ENCODE measurements at regions not wholly inside any gene's neighbourhood (a gene's known extent, or its start where the extent isn't known, plus 50 kb on each side); places are given as distances from the start of the nearest gene placed in this dataset.

DNA sequence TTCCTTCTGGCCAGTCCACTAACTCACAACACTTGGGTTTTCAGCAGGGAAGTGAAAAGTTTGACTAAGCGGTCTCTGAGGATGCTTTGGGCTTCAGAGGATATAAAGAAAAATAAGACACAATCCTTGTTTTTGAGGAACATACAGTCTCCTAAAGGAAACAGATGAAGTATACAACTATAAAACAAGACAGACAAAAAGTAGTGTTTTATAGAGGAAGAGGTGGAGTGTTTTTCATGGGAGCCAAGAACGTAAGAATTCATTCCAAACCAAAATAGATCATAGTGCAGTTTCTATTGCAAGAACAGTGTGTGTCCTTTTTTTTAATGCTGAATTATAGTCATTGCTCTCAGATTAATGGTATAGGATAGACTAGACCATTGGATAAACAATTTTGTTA, 586.9 kb upstream of the BRINP1 start:
- no peak overlapping the region for H3K4me3 ChIP-seq (ENCODE audit: low read depth, low read length, poor library complexity, severe bottlenecking)
- H3K79me2 ChIP-seq (ENCODE audit: insufficient read depth, low read length), result no peaks in the 10 kb centered on the region
- H3K27ac ChIP-seq (ENCODE audit: low read depth, low read length, poor library complexity, severe bottlenecking), result no peak overlapping the region
- H2AFZ ChIP-seq (ENCODE audit: low read length), result no peak overlapping the region
- H3K9me2 ChIP-seq (ENCODE audit: low read depth, low read length), result no peaks in the 10 kb centered on the region
- no peaks in the 10 kb centered on the region for H3F3A ChIP-seq (ENCODE audit: insufficient read depth, low read length)
- H3K4me1 ChIP-seq (ENCODE audit: insufficient read depth, low read length, severe bottlenecking), result no peaks in the 10 kb centered on the region
- H3K36me3 ChIP-seq (ENCODE audit: insufficient read depth, low read length), result no peaks in the 10 kb centered on the region
- no peaks in the 10 kb centered on the region for H3K27me3 ChIP-seq (ENCODE audit: insufficient read depth, low read length)
- TF ChIP-seq, protein P1, sequence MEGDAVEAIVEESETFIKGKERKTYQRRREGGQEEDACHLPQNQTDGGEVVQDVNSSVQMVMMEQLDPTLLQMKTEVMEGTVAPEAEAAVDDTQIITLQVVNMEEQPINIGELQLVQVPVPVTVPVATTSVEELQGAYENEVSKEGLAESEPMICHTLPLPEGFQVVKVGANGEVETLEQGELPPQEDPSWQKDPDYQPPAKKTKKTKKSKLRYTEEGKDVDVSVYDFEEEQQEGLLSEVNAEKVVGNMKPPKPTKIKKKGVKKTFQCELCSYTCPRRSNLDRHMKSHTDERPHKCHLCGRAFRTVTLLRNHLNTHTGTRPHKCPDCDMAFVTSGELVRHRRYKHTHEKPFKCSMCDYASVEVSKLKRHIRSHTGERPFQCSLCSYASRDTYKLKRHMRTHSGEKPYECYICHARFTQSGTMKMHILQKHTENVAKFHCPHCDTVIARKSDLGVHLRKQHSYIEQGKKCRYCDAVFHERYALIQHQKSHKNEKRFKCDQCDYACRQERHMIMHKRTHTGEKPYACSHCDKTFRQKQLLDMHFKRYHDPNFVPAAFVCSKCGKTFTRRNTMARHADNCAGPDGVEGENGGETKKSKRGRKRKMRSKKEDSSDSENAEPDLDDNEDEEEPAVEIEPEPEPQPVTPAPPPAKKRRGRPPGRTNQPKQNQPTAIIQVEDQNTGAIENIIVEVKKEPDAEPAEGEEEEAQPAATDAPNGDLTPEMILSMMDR (IDR thresholded peaks at IDR 0.05; ENCODE audit: low read length), result no peak
- TF ChIP-seq EZH2 (IDR thresholded peaks at IDR 0.05; ENCODE audit: borderline replicate concordance, low read length), result no peak
- no peak overlapping the region for H3K9ac ChIP-seq (ENCODE audit: low read length)
- no peaks in the 10 kb centered on the region for H3K9me3 ChIP-seq (ENCODE audit: low read length)
- H4K20me1 ChIP-seq (ENCODE audit: insufficient read depth, low read length), result no peaks in the 10 kb centered on the region
- no peak overlapping the region for H3K4me2 ChIP-seq (ENCODE audit: low read length)

GRCh38 chr9:119955276-119955675, 586.0 kb upstream of the BRINP1 start:
- Histone ChIP-seq H4K20me1 (ENCODE audit: insufficient read depth, low read length) (no peaks in the 10 kb centered on the region), H3K27me3 (ENCODE audit: insufficient read depth, low read length) (no peaks in the 10 kb centered on the region), H3K4me2 (ENCODE audit: low read length) (no peak overlapping the region), H3K4me1 (ENCODE audit: insufficient read depth, low read length, severe bottlenecking) (no peaks in the 10 kb centered on the region), H3K36me3 (ENCODE audit: insufficient read depth, low read length) (no peaks in the 10 kb centered on the region), H3K4me3 (ENCODE audit: low read depth, low read length, poor library complexity, severe bottlenecking) (no peak overlapping the region), H3K9me3 (ENCODE audit: low read length) (no peaks in the 10 kb centered on the region), H3K79me2 (ENCODE audit: insufficient read depth, low read length) (no peaks in the 10 kb centered on the region), H2AFZ (ENCODE audit: low read length) (no peak overlapping the region), H3K27ac (ENCODE audit: low read depth, low read length, poor library complexity, severe bottlenecking) (no peak overlapping the region), H3F3A (ENCODE audit: insufficient read depth, low read length) (no peaks in the 10 kb centered on the region), H3K9ac (ENCODE audit: low read length) (no peak overlapping the region), H3K9me2 (ENCODE audit: low read depth, low read length) (no peaks in the 10 kb centered on the region)
- TF ChIP-seq, protein P1 (IDR thresholded peaks at IDR 0.05; ENCODE audit: low read length), result no peak
- no peak for TF ChIP-seq EZH2 (IDR thresholded peaks at IDR 0.05; ENCODE audit: borderline replicate concordance, low read length)

DNA sequence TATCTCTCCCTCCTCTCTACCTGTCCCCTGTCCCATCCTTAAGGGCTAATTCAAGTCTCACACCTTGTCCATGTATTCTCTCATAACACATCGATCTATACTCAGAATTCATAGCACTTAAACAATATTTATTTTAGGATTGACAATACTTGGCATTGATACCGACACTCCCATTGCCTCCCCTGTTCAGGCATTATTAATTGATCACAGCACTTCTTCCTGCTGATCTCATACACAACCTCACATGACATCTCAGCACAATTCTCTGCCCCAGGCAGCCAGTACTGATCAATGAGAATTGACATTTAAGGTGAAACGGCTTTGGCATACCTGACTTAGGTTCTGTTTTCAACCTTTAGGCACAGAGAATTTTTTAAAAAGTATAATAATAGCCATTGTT, 582.4 kb upstream of the BRINP1 start:
- no peaks in the 10 kb centered on the region for H3K36me3 ChIP-seq (ENCODE audit: insufficient read depth, low read length)
- H3K27me3 ChIP-seq (ENCODE audit: insufficient read depth, low read length), result no peaks in the 10 kb centered on the region
- no peak overlapping the region for H3K4me3 ChIP-seq (ENCODE audit: low read depth, low read length, poor library complexity, severe bottlenecking)
- no peaks in the 10 kb centered on the region for H3K9me3 ChIP-seq (ENCODE audit: low read length)
- H3K27ac ChIP-seq (ENCODE audit: low read depth, low read length, poor library complexity, severe bottlenecking), result no peak overlapping the region
- no peaks in the 10 kb centered on the region for H4K20me1 ChIP-seq (ENCODE audit: insufficient read depth, low read length)
- H3K4me1 ChIP-seq (ENCODE audit: insufficient read depth, low read length, severe bottlenecking), result no peaks in the 10 kb centered on the region
- H3K79me2 ChIP-seq (ENCODE audit: insufficient read depth, low read length), result no peaks in the 10 kb centered on the region
- no peaks in the 10 kb centered on the region for H3F3A ChIP-seq (ENCODE audit: insufficient read depth, low read length)
- H3K9ac ChIP-seq (ENCODE audit: low read length), result no peak overlapping the region
- H3K9me2 ChIP-seq (ENCODE audit: low read depth, low read length), result no peaks in the 10 kb centered on the region
- no peak overlapping the region for H2AFZ ChIP-seq (ENCODE audit: low read length)
- TF ChIP-seq, protein P1 (IDR thresholded peaks at IDR 0.05; ENCODE audit: low read length), result no peak
- no peak for TF ChIP-seq EZH2 (IDR thresholded peaks at IDR 0.05; ENCODE audit: borderline replicate concordance, low read length)
- no peak overlapping the region for H3K4me2 ChIP-seq (ENCODE audit: low read length)

All from OCI-LY1 (cell line).